GM18499 (cell line): ENCODE measurements at regions not wholly inside any gene's neighbourhood (a gene's known extent, or its start where the extent isn't known, plus 50 kb on each side); places are given as distances from the start of the nearest gene placed in this dataset.

Experiments used
- ATAC-seq: cut with Tn5 transposase; IDR thresholded peaks from one replicate; pipeline ENCODE4 v1.9.1; 2021; ENCODE audit warnings: moderate number of reproducible peaks; ENCODE audit not compliant: insufficient read depth, unreplicated experiment

DNA sequence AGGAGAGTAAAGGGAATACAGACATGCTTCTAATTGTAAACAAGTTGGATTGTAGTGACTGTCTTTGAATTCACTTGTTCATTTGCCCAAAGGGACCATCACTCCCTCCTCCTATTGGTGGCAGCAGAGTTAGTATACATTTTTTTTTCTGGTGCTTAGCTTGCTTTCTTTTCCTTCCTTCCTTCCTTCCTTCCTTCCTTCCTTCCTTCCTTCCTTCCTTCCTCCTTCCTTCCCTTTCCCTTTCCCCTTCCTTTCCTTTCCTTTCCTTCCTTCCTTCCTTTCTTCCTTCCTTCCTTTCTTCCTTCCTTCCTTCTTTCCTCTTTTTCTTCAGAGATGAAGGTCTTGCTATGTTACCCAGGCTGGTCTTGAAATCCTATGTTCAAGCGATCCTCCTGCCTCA is 94.8 kb upstream of the ATP6AP2 start:
- no peak for ATAC-seq

DNA sequence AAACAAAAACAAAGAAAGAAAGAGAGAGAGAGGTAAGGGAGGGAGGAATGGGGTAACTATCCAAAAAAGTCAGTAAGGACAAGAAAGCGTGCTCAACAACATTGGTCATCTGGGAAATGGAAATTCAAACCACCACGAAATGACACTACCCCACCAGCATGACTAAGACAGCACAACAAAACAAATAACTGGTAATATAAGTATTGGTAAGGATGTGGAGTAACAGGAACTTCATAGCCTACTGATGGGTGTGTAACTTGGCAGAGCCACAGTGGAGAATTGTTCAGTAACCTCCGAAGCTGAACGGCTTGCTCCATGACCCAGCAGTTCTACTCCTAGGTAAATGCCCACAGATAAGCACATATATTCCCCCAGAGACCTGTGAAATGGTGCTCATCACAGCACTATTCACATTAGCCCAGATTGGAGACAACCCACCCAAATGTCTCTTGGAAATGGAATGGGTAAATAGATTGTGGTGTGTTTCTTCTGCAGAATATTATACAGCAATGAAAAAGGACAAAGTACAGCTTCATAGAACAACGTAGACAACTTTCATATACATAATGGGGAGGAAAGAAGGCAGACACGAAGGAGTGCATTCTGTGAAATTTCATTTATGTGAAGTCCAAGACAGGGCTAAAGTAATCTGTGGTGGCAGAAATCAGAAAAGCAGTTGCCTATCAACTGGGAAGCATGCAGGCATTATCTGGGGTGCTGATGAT is 95.5 kb upstream of the ATP6AP2 start:
- ATAC-seq: no peak

DNA sequence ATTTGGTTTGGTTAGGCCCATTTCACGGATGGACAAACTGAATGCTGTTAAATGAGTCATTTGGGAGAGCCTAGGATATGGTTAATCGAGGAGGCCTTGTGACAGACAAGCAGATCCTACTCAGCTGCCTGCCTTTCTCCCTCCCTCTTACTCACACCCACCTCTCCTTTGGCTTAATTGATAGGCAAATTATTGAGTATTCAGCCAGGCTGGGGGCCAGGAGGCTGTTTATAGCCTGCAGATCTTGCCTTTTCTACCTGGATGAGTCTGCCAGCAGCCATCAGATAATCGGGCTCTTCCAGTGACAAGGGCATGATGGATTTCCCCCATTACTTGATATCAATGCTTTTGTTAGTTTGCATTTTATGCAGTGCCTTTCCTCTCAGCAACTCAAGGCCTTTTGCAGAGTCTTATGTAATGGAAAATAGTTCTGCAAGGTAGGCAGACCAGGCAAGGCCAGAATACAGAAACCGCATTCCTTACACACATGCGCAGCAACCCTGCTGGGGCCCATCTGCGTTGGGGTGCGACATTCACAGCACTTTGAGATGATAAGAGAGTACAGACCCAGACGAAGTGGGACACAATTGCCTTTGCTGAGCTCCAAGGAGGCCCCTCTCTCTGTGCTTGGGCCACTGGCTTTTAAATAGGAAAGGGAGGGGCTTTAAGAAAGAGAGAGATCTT is 96.2 kb upstream of the ATP6AP2 start:
- ATAC-seq: no peak

DNA sequence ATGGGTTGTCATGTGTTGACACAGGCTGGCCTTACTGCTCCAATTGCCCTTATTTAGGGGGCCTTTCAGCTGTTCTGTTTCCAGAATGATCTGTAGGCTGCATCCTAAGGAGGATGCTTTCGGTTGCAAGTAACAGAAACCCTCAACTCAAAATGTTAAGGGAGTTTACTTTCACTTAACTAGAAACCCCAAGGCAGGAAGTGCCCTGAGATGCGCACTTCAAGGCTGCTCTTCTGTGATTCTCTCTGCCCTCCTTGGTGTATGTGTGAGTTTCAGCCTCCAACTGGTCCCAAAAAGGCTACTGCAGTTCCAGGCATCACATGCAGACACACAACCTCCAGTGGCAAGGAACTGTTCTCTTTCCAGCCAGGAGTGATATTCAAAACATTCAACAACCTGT is 97.3 kb upstream of the ATP6AP2 start:
- no peak for ATAC-seq

DNA sequence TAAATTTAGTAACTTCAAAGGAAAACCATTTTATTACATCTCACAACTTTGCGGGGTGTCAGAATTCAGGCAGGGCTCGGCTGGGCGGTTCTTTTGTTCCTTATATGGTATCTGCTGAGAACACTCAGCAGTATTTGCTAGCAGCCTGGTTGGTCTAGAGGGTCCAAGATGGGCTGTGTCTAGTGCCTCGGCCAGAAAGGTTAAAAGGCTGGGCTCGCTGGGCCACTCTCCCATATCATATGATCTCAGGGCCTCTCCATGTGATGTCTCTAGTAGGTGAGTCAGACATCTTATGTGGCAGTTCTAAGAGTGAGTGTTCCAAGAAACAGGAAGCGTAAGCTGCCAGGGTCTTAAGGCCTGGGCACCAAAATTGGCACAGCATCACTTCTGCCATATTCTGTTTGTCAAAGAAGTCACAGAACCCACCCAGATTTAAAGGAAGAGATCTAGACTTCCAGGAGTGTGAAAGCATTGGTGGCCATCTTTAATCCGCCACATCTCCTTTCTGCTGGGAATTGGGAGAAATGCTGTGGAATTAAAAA is 100.9 kb upstream of the ATP6AP2 start:
- no peak for ATAC-seq

DNA sequence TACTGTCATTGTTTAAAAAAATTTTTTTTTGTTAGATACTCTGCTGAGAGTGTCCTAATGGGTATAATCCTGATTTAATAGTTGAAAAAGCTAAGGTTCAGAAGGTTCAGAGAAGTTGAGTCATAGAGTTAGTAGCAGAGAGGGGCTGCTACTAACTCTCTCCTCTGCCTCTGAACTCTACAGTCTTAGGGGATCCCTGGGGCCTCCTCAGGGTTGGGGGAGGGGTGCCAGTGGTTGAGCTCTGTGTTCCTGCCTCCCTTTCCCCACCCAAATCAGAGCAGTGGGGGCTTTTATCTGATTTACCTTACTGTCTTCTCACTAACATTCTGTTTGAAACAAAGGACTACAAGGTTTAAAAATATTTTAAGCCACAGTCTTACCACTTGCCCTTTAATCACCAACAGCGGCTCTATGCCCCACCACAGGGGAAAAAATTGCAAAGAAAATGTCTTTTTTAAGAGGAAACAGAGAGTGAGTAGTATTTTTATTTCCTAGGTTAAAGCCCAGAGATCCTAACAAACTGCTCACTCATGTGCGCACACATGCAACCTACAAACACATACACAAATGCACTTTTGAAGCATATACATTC is 102.2 kb upstream of the ATP6AP2 start:
- no peak for ATAC-seq

DNA sequence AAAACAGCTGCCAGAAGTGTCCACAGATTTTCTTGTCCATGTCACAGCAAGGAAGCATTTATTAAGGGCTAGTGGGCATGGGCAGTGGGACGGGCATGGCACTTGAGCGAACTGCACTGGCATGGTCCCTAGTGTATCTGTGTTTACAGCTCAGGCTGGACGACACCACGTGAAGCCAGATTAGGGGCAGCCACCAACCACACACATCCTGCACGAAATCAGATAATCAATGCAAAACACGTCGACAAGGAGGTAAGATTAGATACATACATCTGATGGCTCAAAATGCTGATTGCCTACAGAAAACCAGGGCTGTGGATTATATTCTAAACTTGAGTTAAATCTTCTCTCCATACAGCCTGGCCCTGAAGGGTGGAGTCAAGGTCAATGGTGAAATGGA is 103.8 kb upstream of the ATP6AP2 start:
- ATAC-seq: no peak

DNA sequence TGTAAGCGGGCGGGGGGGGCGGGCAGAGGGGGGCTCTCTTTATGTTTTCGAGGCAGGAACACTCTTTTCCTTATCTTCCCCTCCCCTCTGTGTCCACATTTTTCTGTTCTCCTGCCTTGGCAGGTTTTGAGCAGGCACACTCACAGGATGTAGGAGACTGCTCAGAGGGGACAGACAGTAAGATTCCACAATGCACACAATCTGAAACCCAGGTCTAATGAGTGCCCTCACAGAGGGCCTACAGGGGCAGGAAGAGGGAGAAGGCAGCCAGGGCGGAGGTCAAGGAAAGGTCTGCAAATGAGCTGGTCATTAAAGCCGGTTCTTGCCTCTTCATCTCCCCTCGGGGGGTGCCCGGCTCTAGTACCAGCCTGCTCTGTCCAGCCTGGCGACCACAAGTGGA is 106.1 kb upstream of the ATP6AP2 start:
- no peak for ATAC-seq

DNA sequence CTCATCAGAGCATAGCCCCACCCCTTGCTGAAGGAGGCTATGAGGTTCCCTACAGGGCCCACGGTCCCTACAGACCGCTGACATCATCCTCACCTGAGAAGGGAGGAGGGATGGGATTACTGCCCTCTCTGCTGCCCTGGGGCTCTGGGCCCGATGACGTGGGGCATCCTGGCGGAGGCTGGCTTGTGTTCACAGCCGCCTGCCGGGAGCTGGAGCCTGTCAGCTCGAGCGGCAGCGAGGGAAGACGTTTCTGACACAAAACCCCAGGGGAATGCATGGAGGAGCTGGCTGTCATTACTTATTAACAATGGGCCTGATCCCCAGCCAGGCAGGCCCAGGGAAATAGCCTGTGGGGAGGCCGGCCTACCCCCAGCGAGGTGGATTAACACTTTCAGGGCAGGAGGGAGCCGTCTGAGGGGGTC is 106.6 kb upstream of the ATP6AP2 start:
- no peak for ATAC-seq

DNA sequence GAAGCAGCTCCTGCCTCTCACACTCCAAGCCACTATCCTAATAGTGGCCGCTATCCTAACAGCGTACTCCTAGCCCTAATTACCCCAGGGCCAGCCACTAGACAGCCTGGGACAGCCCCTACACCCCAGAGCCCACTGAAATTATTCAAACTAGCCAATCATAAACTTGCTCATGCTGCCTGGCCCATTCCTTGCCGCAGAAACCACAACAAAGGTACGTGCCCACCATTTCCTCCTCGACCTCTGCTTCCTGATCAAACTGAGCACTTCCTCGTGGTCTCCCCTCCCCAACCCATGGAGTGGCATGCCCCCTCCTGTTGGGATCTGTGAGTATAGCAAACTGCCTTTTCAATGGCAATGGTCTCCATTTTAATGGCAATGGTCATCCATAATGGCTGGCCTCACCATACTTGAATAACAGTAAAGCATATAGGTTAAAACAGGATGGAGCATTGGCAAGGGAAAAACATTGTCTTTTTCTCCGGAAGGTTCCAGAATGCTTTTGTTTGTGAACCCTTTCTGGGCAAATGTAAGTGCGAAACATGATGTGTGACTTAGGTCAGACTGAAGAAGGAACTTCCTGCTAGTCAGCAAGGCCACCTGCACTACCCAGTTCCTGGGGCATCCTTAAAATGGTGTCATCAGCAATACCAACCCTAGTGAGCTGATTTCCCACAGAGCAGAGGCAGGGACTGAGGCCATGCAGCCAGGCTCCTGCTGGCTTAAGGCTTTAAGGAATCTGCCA is 107.1 kb upstream of the ATP6AP2 start:
- ATAC-seq: no peak

DNA sequence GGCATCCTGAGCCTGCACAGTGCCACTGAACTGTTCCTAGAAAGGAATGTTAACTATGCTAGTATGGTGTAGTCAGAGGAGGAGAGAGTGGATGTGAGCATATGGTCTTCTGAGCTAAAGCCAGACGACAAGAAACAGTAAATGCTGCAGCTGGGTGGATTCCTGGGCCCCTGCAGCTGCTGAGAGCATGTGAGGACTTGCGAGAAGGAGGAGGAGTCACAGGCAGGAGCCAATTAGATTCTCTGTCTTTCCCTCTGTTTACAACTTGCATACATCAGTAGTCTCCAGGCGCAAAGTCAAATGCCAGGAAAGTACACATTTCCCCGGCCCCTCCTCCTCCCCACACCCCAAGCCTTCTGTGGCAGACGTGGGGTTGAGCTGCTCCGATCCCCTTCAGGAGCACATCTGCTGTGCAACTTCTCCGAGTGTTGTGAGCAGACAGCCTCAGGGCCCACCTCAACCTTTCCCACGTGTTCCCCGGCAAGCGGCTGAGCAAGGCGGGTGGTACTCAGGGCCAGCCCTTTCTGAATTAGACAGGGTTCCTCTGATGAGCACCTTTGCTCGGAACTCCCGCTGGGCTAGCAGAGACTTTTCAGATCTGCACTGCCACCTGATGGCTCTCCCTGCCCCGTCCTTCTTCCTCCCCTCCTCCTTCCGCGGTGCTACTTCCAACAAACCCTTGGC is 108.7 kb upstream of the ATP6AP2 start:
- ATAC-seq: no peak

DNA sequence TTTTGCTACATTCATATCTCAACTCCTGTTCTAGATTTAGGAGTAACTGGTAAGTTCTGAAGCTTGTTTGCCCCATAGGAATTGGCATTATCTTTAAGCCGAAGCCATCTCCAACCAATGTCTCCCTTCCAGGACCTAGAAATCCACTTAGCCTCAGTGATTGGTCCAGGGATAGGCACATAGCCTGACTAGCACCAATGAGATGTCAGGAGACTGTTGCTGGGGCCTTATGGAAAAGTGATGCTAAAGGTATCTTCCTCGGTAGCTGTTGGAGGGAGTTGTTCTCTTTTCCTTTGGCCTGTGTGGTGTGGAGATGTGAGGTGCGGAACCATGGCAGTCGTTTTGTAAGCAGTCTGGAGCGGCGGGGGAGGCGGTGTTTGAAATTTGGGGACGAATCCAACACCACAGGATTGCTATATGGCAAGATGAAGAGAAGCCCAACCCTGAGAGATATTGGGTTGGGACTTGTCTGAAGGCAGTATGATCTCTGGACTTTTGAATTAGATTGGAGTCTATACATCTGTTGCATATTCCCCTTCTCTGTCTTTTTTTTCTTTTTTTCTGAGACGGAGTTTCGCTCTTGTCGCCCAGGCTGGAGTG is 109.8 kb upstream of the ATP6AP2 start:
- no peak for ATAC-seq

DNA sequence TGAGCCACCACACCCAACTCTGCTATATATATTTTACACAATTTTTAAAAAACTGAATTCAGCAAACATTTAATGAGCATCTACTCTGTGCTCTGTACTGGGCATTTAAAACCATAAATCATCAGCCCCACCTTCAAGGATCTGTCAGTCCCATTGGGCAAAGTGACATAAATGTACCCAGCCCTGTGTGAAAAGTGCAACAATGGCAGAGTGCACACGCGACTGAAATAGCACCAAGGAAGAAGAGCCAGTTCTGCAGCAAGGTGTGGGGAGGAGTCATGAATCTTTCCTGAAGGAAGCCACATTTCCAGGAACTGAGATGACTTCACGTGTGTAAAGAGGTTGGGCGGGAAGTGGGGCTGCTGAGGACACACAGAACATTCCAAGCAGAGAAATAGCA is 111.5 kb upstream of the ATP6AP2 start:
- ATAC-seq: no peak

DNA sequence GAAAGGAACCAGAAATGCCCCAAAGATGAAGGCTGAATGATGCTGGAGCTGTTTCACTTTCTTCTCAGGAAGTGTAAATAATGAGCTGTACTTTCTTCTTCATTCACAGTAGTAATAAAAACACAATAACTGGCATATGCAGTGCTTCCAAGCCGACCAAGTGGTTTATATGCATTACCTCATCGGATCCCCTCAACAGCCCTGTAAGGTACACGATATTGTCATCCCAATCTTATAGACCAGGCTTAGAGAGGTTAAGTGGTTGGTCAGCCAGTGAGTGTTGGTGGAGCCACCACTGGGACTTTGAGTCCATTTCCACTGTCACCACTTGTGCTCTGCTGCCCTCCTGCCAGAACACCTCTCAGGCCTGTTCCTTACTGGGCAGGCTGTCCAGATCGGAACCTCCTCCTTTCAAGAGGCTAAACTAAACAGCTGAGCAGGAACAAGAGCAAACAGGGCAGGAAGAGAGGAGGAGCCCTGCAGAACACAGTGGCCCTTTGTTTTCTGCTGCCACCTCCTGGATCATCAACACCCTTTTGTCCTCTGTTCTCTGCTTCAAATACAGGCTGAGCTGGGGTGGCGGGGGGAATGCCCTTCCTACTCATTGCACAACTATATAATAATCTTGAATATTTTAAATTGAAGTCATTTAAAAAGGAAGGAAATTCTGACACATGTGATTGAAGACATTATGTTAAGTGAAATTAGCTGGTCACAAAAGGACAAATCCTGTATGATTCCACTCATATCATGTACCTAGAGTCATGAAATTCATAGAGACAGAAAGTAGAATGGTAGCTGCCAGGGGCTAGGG is 112.5 kb upstream of the ATP6AP2 start:
- no peak for ATAC-seq

DNA sequence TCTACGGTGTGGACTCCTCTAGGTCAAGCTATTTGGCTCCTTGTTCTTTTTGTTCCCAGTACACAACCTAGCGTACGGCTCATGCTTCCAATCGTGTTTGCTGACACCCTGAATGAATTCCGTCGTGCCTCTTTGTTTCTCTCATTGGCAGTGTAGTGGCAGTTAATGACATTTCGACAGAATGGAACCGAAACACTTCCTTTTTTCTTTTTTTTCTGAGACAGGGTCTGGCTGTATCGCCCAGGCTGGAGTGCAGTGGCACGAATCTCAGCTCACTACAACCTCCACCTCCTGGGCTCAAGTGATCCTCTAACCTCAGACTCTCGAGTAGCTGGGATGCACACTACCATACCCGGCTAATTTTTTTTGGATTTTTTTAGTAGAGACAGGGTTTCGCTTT is 113.3 kb upstream of the ATP6AP2 start:
- ATAC-seq: no peak

DNA sequence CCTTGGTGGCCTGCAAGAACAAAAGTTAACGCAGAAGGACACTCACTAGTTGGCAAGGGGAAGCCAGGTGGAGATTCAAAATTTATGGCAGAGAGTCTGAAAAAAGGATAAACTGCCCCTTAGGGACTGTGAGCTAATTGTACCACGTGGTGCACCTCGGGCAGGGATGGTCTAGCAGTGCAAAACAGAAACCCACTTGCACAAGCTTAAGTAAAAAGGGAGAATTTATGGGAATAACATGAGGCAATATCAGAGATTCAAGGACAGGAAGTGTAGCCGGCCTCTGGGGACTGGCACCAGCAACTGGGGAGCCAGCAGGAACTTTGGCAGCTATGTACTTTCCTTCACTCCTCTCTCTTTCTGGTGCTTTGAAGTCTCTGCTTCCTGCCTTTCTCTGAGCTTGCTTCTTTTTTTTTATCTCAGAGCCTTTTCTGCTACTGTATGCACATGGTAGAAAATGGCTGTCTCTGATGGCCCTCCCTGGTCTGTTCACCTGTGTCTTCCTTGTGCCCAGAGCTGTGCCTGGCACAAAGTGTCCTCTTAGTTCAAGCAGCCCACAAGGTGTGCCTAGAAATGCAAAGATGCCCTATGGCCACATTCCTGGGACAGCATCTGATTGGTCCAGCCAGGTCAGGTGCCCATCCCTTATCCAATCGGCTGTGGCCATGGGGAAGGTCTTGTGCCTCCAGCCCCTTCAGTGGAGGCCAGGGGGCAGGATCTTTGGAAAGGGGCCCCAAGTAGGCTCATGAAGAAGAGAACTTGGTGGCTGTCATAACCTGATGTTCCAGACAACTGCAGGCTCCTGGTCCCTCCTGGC is 114.8 kb upstream of the ATP6AP2 start:
- ATAC-seq: no peak

DNA sequence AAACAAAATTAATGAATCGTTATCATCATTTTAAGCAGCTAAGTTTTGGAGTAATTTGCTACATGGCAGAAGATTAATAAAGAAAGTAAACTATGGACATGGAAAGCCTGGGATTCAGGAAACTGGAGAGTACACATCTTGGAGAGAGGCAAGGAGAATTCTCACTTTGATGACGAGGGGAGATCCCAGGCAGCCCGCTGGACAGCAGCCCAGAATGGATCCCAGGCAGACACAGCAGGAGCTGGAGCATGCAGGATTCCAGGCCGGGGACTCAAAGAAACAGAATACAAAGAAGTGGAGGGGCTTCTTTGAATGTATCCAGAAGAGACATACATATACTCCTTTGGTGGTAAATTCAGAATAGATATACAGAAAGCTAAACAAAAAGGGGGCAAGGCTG is 118.0 kb upstream of the ATP6AP2 start:
- no peak for ATAC-seq

DNA sequence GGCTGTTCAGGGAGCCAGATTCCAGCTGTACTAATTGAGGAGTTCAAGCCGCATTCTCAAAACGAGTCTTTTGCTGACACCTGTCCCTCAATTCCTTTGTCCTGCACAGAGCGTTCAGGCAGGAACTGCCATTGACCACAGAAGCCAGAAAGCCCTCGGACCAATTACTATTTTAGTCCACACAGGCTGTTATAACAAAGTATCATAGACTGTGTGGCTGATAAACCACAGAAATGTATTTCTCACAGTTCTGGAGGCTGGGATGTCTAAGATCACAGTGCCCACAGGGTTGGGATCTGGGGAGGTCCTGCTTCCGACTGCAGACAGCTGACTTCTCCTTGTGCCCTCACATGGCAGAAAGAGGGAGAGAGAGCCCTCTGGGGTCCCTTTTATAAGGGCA is 119.8 kb upstream of the ATP6AP2 start:
- ATAC-seq: no peak
